HG02798 (cell line): ENCODE measurements at regions not wholly inside any gene's neighbourhood (a gene's known extent, or its start where the extent isn't known, plus 50 kb on each side); places are given as distances from the start of the nearest gene placed in this dataset.
"Not testable (repeated sequence)": the region's sequence is repeated elsewhere in the genome, so short reads cannot be mapped to it uniquely, and the experiment has no call there.

Source experiments
- ATAC-seq: cut with Tn5 transposase; IDR thresholded peaks from one replicate; pipeline ENCODE4 v1.9.1; 2021; ENCODE audit warnings: mild to moderate bottlenecking; ENCODE audit not compliant: unreplicated experiment, poor library complexity

GRCh38 chr14:97994020-97994531 is 1196.9 kb downstream of the VRK1 start:
- no peak for ATAC-seq

DNA sequence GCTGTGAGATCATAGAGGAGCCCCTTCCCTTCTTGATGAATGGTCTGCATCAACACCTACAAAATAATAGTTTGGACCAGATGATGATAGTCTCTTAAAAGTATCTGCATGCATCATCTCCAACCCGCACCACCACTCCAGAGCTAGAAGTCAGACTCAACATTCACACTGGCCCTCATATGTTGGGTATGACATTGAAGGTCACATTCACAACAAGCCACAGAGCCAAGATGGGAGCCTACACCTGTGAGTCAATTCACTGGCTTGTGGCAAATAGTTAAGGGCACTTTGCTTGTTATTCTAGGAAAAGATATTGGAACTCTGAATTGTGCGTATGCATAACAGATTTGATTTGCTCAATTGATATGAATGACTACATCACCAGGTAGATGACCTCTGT is 1197.9 kb downstream of the VRK1 start:
- ATAC-seq: no peak

- ATAC-seq: no peak
Measured at GRCh38 chr14:97995531-97995930, 1198.3 kb downstream of the VRK1 start.

- ATAC-seq: no peak
Measured at GRCh38 chr14:98006008-98006407, 1208.8 kb downstream of the VRK1 start.

DNA sequence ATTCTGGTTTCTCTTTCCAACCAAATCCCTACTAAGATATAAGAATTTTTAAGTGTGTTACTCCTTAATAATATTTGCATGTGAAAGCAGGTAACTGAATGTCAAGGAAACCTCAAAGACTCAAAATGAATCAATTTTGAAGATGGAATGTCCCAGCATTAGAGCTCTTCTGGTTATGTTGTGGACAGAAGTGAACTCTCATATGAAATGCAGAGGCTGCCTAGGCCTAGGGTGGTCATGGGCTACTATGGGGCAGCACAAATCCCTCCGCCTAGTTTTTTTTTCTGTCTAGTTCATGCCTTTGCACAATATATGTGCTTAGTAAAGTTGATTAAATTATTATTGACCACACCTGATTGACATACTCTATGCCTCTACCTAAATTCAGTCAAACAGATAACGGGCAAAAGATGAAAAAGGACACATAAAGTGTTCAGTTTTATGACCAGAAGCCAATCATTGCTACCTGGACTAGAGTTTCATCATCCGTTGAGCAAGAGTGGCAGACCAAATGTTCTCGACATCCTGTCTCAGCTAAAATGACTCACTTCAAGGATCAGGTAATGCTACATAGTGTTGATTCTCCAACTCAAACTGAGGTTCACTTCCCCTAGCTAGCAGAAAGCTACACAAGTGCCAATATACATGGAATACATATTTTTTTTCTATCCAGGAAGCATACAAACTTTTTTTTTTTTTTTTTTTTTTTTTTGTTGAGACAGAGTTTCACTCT is 1211.4 kb downstream of the VRK1 start:
- ATAC-seq: no peak

GRCh38 chr14:98009177-98009576 is 1212.0 kb downstream of the VRK1 start:
- ATAC-seq: not testable (repeated sequence)

DNA sequence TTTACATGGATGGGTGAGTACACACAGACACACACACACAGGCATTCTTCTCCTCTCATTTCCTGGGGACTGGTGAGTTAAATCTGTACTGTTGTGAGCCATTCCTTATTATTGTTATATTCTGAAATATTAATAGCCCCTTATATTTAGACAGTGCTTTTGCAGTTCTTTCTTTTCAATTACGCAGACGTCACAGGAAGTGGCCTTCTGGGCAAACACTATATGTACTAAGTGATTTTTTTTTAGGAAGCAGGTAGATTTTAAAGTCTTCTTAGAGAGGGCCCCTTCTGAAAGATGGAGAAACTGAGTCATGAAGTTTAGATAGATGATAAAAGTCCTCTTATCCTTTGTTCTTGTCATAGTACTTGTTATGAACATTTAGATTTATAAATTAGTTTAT is 1213.6 kb downstream of the VRK1 start:
- no peak for ATAC-seq

GRCh38 chr14:98014851-98015615 is 1217.9 kb downstream of the VRK1 start:
- ATAC-seq: no peak

DNA sequence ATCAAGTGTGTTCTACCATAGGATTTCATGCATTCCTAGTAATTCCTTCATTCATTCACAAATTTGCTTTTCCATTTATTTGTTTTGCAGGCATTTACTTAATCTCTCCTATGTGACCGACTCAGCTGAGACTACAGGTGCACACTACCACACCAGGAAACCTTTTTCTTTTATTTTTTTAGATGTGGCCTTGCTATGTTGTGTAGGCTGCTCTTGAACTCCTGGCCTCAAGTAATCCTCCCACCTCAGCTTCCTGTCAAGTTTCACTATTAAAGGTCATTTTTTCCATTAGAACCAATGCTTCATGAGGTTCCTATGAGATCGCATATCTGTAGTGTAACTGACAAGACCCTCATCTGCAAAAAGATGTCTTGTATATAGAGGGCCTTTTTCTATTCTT is 1218.7 kb downstream of the VRK1 start:
- ATAC-seq: no peak

DNA sequence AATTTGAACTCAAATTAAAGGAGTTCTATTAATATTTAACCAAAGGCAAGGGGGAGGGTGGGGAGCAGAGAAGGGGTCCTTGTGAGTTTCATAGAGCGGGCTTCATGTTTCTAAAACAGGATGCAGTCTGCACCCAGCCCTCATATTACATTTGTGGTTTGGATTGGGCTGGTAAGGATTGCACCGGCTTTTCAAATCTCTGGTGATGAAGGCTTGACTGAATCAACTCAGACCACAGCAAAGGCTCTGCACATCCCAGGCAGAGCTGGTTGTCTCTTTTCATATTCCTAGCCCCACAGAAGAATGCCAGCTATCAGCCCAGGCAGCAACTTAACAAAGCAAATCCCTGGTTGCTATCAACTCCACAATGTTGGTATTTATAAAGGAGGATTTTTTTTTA is 1221.4 kb downstream of the VRK1 start:
- ATAC-seq: no peak

- no peak for ATAC-seq
Measured at GRCh38 chr14:98022541-98023520, 1225.6 kb downstream of the VRK1 start.

- ATAC-seq: no peak
Measured at GRCh38 chr14:98028162-98028561, 1231.0 kb downstream of the VRK1 start.

DNA sequence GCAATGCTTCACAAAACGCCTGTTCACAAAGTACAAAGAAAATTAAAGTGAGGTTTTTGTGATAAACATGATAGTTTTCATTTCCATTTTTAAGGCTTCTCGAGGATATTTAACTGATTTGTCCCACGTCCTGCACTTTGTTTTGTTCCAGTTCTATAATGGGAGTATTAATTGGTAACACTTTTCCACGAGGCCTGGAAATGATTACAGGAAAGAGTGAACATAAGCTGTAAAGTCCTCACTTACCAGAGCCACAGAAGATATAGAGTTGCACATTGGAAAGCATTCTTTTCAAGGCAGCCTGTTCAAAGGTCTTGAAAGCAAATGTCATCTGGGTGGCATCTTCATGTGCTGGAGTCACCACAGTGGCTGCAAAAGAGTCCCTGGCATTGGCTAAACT is 1236.6 kb downstream of the BCL11B start:
- no peak for ATAC-seq

- ATAC-seq: no peak
Measured at GRCh38 chr14:98037831-98038230, 1234.2 kb downstream of the BCL11B start.

DNA sequence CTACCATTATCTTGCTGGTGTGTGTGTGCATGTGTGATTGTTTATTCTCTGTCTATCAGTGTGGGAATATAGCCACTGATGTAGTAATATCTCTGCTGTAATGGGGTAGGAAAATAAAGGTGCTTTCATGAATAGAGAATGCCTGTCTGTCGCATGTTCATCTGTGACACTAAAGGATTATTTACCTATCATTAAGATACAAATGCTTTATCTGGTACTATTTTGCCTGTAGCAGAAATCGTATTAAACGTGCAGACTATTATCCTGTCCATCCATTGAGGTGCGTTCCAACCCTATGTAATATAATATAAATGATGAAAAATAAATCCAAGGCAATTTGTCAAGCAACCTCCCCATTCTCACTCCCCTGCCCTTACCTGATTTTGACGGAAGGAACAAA is 1215.1 kb downstream of the BCL11B start:
- ATAC-seq: no peak

- ATAC-seq: no peak
Measured at GRCh38 chr14:98059106-98059505, 1212.9 kb downstream of the BCL11B start.

- no peak for ATAC-seq
Measured at GRCh38 chr14:98062083-98062482, 1209.9 kb downstream of the BCL11B start.

GRCh38 chr14:98069712-98070171 is 1202.3 kb downstream of the BCL11B start:
- ATAC-seq: no peak

DNA sequence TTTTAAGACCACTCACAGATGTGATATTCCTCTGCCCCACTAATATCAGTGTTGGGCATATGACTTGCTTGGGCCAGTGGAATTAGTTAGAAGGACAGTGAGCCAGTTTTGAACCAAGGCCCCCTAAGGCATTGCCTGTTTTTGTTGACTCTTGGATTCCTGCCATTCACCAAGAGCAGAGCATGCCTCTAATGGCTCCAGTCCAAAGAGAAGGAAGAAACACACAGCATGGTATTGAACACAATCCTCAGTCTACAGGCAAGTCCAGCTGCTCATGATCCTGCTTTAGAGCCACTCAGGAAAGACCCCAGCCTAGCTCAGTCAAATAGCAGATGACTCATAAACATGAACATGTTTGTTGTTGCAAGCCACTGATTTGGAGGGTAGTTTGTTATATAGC is 1201.5 kb downstream of the BCL11B start:
- no peak for ATAC-seq

GRCh38 chr14:98074111-98074510 is 1197.9 kb downstream of the BCL11B start:
- ATAC-seq: no peak
